ENCODE measurements at regions not wholly inside any gene's neighbourhood (a gene's known extent, or its start where the extent isn't known, plus 50 kb on each side); places are given as distances from the start of the nearest gene placed in this dataset.

GRCh38 chr11:95684170-95684569, 105.4 kb downstream of the FAM76B start (continued):
- TF ChIP-seq AFF4 (CRISPR knock-in tag; IDR thresholded peaks at IDR 0.05; ENCODE audit: borderline replicate concordance) (no peak), GTF2I (CRISPR knock-in tag; conservative IDR thresholded peaks at IDR 0.05) (no peak), PRRX2 (CRISPR knock-in tag; IDR thresholded peaks at IDR 0.05) (no peak), PRDM15 (CRISPR knock-in tag; IDR thresholded peaks at IDR 0.05) (no peak)

GRCh38 chr11:95682552-95682951, 107.0 kb downstream of the FAM76B start:
- no peak for ATAC-seq
- Mint-ChIP-seq H3K27ac (no peak overlapping the region), H3K4me1 (peaks cover 18% of the 10 kb centered on the region), H3K4me3 (no peak overlapping the region), H3K36me3 (no peaks in the 10 kb centered on the region), H3K9me3 (no peaks in the 10 kb centered on the region), H3K27me3 (ENCODE audit: low read depth) (no peaks in the 10 kb centered on the region)
- DNase-seq (ENCODE audit: low spot score), result no peak
- no peak for TF ChIP-seq CREM (CRISPR knock-in tag; IDR thresholded peaks at IDR 0.05)
- ChIA-PET POLR2A (no interaction called here), CTCF (no interaction called here)

- peaks cover 18% of the 10 kb centered on the region for H3K4me1 Mint-ChIP-seq
- H3K27ac Mint-ChIP-seq, result no peak overlapping the region
- CTCF ChIA-PET, result interaction anchor here (1.3 to 1.8 kb wide), 2 partner anchors 25 to 528 kb away, joined by 3 to 8 read pairs; no protein-coding TSS in a partner anchor
- peak; percentile 28; the same call in 1 of the 2 replicates for ATAC-seq
- TF ChIP-seq GABPB1 (CRISPR knock-in tag; IDR thresholded peaks at IDR 0.05), result peak; percentile 61
- TF ChIP-seq GTF2I (CRISPR knock-in tag; conservative IDR thresholded peaks at IDR 0.05), result no peak
- no peak for TF ChIP-seq IRF1 (CRISPR knock-in tag; IDR thresholded peaks at IDR 0.05)
- no peak for TF ChIP-seq USF2 (CRISPR knock-in tag; IDR thresholded peaks at IDR 0.05)
- no peak for DNase-seq (ENCODE audit: low spot score)
- no peaks in the 10 kb centered on the region for H3K27me3 Mint-ChIP-seq (ENCODE audit: low read depth)
- H3K4me3 Mint-ChIP-seq, result no peak overlapping the region
- POLR2A ChIA-PET, result no interaction called here
- no peaks in the 10 kb centered on the region for H3K36me3 Mint-ChIP-seq
- no peaks in the 10 kb centered on the region for H3K9me3 Mint-ChIP-seq
These were observed 109.2 kb downstream of the FAM76B start for GRCh38 chr11:95680169-95680929.

- Mint-ChIP-seq H3K36me3 (no peaks in the 10 kb centered on the region), H3K9me3 (no peaks in the 10 kb centered on the region), H3K4me3 (no peak overlapping the region), H3K4me1 (peaks cover 24% of the 10 kb centered on the region), H3K27me3 (ENCODE audit: low read depth) (no peaks in the 10 kb centered on the region), H3K27ac (no peak overlapping the region)
- ATAC-seq (no peak), DNase-seq (ENCODE audit: low spot score) (no peak)
- POLR2A ChIA-PET, result no interaction called here
- CTCF ChIA-PET, result interaction anchor here (1.2 to 1.3 kb wide), 2 partner anchors 26 to 527 kb away, joined by 5 to 6 read pairs; no protein-coding TSS in a partner anchor
- TF ChIP-seq CREM (CRISPR knock-in tag; IDR thresholded peaks at IDR 0.05) (no peak), USF2 (CRISPR knock-in tag; IDR thresholded peaks at IDR 0.05) (no peak), ATF2 (CRISPR knock-in tag; IDR thresholded peaks at IDR 0.05; ENCODE audit: borderline replicate concordance, low read depth) (no peak), IRF1 (CRISPR knock-in tag; IDR thresholded peaks at IDR 0.05) (no peak), MAX (CRISPR knock-in tag; IDR thresholded peaks at IDR 0.05) (no peak), STAT6 (CRISPR knock-in tag; conservative IDR thresholded peaks at IDR 0.05; ENCODE audit: low read depth) (no peak)
These were observed 110.6 kb downstream of the FAM76B start for GRCh38 chr11:95678988-95679387.

Data from WTC11 (cell line).